GM10266 (cell line): ENCODE measurements at regions not wholly inside any gene's neighbourhood (a gene's known extent, or its start where the extent isn't known, plus 50 kb on each side); places are given as distances from the start of the nearest gene placed in this dataset.

ENCODE experiments used
- DNase-seq: peaks from one replicate; pipeline ENCODE4 v3.0.0; 2012; ENCODE audit errors: extremely low spot score
- TF ChIP-seq, protein P1 (sequence below): IDR thresholded peaks from 2 replicates; pipeline ENCODE4 v1.5.1; 2012; ENCODE audit warnings: mild to moderate bottlenecking, low read depth; ENCODE audit not compliant: control insufficient read depth, insufficient read depth; ENCODE audit errors: missing control alignments

DNA sequence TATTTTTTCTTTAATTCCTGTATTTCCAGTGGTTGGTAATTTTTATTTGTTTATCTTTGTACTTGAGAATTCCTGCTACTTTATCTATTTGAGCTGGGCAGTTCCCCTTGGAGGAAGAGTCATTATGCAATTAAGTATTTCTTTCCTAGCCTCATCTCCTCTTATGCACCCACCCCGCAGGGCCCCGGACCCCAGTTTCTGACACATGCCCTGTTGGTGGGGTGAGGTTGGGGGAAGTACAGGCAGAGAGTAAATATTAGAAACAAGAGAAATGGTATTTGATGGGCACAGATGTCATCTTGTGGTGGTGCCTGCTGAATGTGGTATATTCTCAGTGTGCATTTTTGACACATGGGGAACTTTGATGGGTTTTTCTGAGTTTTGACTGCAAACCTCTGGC lies 602.7 kb upstream of the NOX3 start:
- no peak for DNase-seq
- TF ChIP-seq, protein P1, sequence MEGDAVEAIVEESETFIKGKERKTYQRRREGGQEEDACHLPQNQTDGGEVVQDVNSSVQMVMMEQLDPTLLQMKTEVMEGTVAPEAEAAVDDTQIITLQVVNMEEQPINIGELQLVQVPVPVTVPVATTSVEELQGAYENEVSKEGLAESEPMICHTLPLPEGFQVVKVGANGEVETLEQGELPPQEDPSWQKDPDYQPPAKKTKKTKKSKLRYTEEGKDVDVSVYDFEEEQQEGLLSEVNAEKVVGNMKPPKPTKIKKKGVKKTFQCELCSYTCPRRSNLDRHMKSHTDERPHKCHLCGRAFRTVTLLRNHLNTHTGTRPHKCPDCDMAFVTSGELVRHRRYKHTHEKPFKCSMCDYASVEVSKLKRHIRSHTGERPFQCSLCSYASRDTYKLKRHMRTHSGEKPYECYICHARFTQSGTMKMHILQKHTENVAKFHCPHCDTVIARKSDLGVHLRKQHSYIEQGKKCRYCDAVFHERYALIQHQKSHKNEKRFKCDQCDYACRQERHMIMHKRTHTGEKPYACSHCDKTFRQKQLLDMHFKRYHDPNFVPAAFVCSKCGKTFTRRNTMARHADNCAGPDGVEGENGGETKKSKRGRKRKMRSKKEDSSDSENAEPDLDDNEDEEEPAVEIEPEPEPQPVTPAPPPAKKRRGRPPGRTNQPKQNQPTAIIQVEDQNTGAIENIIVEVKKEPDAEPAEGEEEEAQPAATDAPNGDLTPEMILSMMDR: no peak

DNA sequence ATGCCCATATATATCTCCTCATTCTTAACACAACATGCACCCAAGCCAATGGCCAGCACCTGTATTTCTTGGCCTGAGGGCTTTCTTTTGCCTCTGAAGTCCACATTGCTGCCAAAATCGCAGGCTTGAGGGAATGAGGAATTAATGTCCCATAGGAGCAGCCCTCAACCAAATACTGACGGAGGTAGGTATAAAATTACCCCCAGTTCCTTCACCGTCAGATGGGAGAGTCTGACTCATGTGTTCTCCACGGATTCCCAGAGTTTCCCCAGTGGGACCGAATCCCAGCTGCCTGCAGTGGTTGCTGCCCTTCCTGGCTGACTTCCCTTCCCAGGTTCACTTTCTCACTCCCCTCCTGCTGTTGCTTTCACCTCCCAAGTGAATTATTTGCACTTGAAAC lies 602.2 kb upstream of the NOX3 start:
- DNase-seq: no peak

DNA sequence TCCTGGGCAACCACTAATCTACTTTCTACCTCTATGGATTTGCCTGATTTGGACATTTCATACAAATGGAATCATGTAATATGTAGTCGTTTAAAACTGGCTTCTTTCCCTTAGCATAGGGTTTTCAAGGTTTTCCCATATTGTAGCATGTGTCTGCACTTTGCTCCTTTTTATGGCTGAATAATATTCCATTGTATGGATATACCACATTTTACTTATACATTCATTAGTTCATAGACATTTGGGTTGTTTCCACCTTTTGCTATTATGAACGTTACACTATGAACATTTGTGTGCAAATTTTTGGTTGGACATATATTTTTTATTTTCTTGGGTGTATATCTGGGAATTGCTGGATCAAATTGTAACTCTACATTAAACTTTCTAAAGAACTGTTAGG lies 600.4 kb upstream of the NOX3 start:
- TF ChIP-seq, protein P1: no peak
- DNase-seq: no peak

More for the DNA sequence above, 602.2 kb upstream of the NOX3 start:
- TF ChIP-seq, protein P1: no peak

DNA sequence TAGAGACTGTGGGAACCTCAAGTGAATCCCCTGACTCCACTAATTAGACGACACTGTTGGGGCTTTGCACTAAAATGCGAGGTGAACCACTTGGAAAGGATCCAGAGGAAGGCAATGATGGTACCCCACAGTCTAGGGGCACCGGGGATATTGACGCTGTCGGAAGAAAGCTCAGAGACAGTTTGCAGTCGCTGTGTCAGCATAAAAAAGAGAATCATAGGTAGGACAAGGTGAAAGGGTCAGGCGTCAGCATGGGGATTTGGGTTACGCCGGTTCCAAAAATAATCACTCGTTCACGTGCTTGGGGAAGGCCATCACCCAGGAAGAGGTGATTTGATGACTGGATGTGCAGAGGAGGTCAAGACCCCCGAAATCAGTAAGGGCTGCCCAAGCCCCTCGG lies 598.0 kb upstream of the NOX3 start:
- no peak for DNase-seq
- TF ChIP-seq, protein P1: no peak

DNA sequence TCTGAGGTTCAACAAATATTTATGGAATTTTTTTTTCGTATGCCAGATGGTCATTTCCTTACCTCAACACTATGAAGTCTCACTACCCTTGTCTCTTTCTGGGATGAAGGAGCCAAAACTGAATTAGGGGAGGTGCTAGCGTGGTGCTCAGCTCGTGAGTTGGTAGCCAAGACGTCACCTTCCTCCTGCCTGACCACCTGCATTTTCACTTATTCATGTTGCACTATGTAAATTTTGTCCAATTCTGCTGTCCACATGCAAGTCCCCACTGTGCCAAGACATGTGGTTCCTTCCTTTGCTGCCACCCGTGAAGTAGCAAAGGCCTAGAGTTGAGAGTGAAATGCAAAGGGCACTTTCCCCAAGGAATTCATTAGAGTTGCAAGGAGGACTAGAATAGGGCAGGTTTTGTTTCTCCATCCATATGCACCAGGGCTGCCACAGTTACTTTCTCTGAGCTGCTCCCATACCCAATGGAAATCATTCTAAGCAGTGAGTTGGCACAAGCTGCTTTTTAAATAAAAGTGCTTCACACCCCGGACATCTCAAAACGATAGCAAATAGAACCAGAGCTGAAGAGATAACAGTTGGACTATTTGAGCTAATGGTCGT lies 591.3 kb upstream of the NOX3 start:
- DNase-seq: no peak
- TF ChIP-seq, protein P1: no peak

DNA sequence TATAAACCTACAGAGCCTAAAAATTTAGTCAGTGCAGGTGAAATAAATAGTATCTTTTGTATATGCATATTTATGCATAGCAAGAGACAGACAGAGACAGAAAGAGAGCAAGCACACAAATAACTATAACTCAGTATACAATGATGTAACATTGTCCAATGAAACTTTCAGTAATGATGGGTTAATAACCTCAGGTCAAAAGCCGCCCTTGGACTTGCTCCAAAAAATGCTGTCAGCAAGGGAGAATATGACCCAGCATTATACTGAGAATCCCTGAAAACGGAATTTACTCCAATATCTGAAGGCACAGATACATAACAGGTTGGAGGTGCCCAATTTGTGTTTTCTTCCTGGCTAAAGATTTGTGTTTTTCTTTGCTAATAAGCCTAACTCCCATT lies 590.6 kb upstream of the NOX3 start:
- TF ChIP-seq, protein P1: no peak
- DNase-seq: no peak

DNA sequence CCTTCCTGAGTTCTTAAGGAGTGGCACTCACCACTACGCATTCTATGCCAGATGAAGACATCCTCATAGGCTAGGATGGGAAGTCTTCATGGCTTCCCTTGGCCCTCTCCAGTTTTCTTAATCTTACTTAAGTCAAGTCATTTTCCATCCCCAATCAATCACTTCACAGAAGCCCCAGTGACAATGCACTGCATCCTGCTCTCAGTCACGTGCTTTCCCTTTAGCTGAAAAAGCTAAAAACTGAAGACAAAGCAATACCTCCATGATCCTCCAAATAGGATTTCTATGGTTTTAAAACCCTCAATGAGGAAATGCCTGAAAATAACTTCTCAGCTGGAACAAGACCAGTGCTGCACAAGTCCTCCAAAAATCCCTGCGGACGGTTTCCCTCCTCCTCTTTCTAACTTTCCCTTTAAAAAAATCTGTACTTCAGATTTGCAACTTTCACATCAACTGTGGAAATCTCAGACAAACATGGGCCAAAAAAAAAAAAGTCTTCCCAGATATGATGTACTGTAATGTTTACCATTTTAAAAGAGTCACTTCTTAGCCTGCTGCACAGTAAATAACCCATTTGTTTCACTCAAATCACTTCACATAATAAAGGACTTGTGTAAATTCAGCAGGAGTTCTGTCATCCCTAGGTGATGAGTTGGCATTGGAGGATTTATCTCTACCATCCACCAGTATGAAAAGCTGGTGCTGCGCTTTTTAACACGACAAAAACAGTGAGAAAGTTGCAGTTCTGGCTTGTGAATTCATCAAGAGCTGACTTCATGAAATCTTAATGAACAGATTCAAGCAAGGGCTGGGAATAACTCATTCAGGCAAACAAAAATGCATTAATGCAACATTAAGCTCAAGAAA lies 590.0 kb upstream of the NOX3 start:
- TF ChIP-seq, protein P1: no peak
- DNase-seq: no peak
